Neural crest cell (in vitro differentiated cells): ENCODE measurements at regions not wholly inside any gene's neighbourhood (a gene's known extent, or its start where the extent isn't known, plus 50 kb on each side); places are given as distances from the start of the nearest gene placed in this dataset.

Source experiments
- DNase-seq: peaks from one replicate; pipeline ENCODE4 v3.0.0; 2021; ENCODE audit warnings: low read depth, mixed read lengths, low spot score
- H3K27ac Mint-ChIP-seq: one replicate; pipeline ENCODE4 v1.8.0; 2021; ENCODE audit warnings: mild to moderate bottlenecking, mixed read lengths; ENCODE audit not compliant: unreplicated experiment
- H3K27me3 Mint-ChIP-seq: 2 replicates; pipeline ENCODE4 v1.8.0; 2021; ENCODE audit warnings: low read depth, mild to moderate bottlenecking, mixed read lengths
- H3K36me3 Mint-ChIP-seq: 2 replicates; pipeline ENCODE4 v1.8.0; 2021; ENCODE audit warnings: low read depth, mild to moderate bottlenecking, mixed read lengths
- H3K4me1 Mint-ChIP-seq: 2 replicates; pipeline ENCODE4 v1.8.0; 2021; ENCODE audit warnings: mixed read lengths
- H3K4me3 Mint-ChIP-seq: one replicate; pipeline ENCODE4 v1.8.0; 2021; ENCODE audit warnings: mild to moderate bottlenecking, mixed read lengths
- H3K9me3 Mint-ChIP-seq: 2 replicates; pipeline ENCODE4 v1.8.0; 2021; ENCODE audit warnings: mixed read lengths
- CTCF ChIP-seq: fragments of 200-600 bp; sonication (generic); conservative IDR thresholded peaks from 2 replicates; pipeline ENCODE4 v1.5.0; 2021; ENCODE audit warnings: antibody characterized with exemption, mild to moderate bottlenecking

- TF ChIP-seq CTCF, result no peak
- Mint-ChIP-seq H3K27ac (no peak overlapping the region), H3K9me3 (no peaks in the 10 kb centered on the region), H3K4me3 (no peak overlapping the region), H3K36me3 (no peaks in the 10 kb centered on the region), H3K4me1 (peaks cover 4% of the 10 kb centered on the region), H3K27me3 (no peaks in the 10 kb centered on the region)
- no peak for DNase-seq
These were observed 230.1 kb downstream of the POSTN start for GRCh38 chr13:37368501-37368900.

- TF ChIP-seq CTCF, result no peak
- H3K9me3 Mint-ChIP-seq, result no peaks in the 10 kb centered on the region
- H3K4me3 Mint-ChIP-seq, result no peak overlapping the region
- no peak for DNase-seq
- H3K4me1 Mint-ChIP-seq, result peaks cover 4% of the 10 kb centered on the region
- no peak overlapping the region for H3K27ac Mint-ChIP-seq
- H3K36me3 Mint-ChIP-seq, result no peaks in the 10 kb centered on the region
- H3K27me3 Mint-ChIP-seq, result no peaks in the 10 kb centered on the region
These were observed 232.4 kb downstream of the POSTN start for GRCh38 chr13:37366044-37366770.

- no peaks in the 10 kb centered on the region for H3K36me3 Mint-ChIP-seq
- H3K4me1 Mint-ChIP-seq, result peaks cover 4% of the 10 kb centered on the region
- H3K9me3 Mint-ChIP-seq, result no peaks in the 10 kb centered on the region
- TF ChIP-seq CTCF, result no peak
- no peaks in the 10 kb centered on the region for H3K27me3 Mint-ChIP-seq
- DNase-seq, result no peak
- H3K27ac Mint-ChIP-seq, result no peak overlapping the region
- no peak overlapping the region for H3K4me3 Mint-ChIP-seq
These were observed 233.1 kb downstream of the POSTN start for GRCh38 chr13:37365496-37365895.

GRCh38 chr13:37364956-37365355 is 233.6 kb downstream of the POSTN start:
- Mint-ChIP-seq H3K4me1 (peaks cover 4% of the 10 kb centered on the region), H3K27me3 (no peaks in the 10 kb centered on the region), H3K4me3 (no peak overlapping the region), H3K27ac (no peak overlapping the region), H3K36me3 (no peaks in the 10 kb centered on the region), H3K9me3 (no peaks in the 10 kb centered on the region)
- TF ChIP-seq CTCF, result no peak
- DNase-seq, result no peak

- Mint-ChIP-seq H3K27me3 (no peaks in the 10 kb centered on the region), H3K4me1 (peaks cover 4% of the 10 kb centered on the region), H3K4me3 (no peak overlapping the region), H3K36me3 (no peaks in the 10 kb centered on the region), H3K9me3 (no peaks in the 10 kb centered on the region), H3K27ac (no peak overlapping the region)
- TF ChIP-seq CTCF, result no peak
- DNase-seq, result no peak
These were observed 234.6 kb downstream of the POSTN start for GRCh38 chr13:37364007-37364406.
